GM19238 (cell line): ENCODE measurements at regions not wholly inside any gene's neighbourhood (a gene's known extent, or its start where the extent isn't known, plus 50 kb on each side); places are given as distances from the start of the nearest gene placed in this dataset.
"Not testable (repeated sequence)": the region's sequence is repeated elsewhere in the genome, so short reads cannot be mapped to it uniquely, and the experiment has no call there.

Source experiments
- DNase-seq: peaks from one replicate; pipeline ENCODE4 v3.0.0; 2011; ENCODE audit warnings: low spot score; ENCODE audit not compliant: insufficient read length

- no peak for DNase-seq
These were observed 715.4 kb downstream of the GRXCR1 start for GRCh38 chr4:43607827-43608461.

- no peak for DNase-seq
These were observed 726.7 kb downstream of the GRXCR1 start for GRCh38 chr4:43619219-43619618.

GRCh38 chr4:43637893-43638292 lies 745.4 kb downstream of the GRXCR1 start:
- not testable (repeated sequence) for DNase-seq

- DNase-seq = no peak
These were observed 759.5 kb downstream of the GRXCR1 start for GRCh38 chr4:43651991-43652390.

GRCh38 chr4:43659547-43659946 lies 767.0 kb downstream of the GRXCR1 start:
- DNase-seq = not testable (repeated sequence)

GRCh38 chr4:43672265-43672885 lies 776.2 kb downstream of the KCTD8 start:
- DNase-seq = not testable (repeated sequence)

GRCh38 chr4:43680421-43680820 lies 768.2 kb downstream of the KCTD8 start:
- DNase-seq = no peak

- no peak for DNase-seq
These were observed 766.1 kb downstream of the KCTD8 start for GRCh38 chr4:43682551-43682950.

- no peak for DNase-seq
These were observed 758.5 kb downstream of the KCTD8 start for GRCh38 chr4:43690116-43690515.

GRCh38 chr4:43693876-43694275 lies 754.7 kb downstream of the KCTD8 start:
- DNase-seq = no peak

- no peak for DNase-seq
These were observed 739.2 kb downstream of the KCTD8 start for GRCh38 chr4:43709443-43709842.

GRCh38 chr4:43716721-43717395 lies 731.8 kb downstream of the KCTD8 start:
- DNase-seq = no peak

- DNase-seq = no peak
These were observed 730.2 kb downstream of the KCTD8 start for GRCh38 chr4:43718369-43718768.

- DNase-seq = no peak
These were observed 715.7 kb downstream of the KCTD8 start for GRCh38 chr4:43732829-43733426.

GRCh38 chr4:43742083-43742482 lies 706.5 kb downstream of the KCTD8 start:
- no peak for DNase-seq

- DNase-seq = no peak
These were observed 694.0 kb downstream of the KCTD8 start for GRCh38 chr4:43754566-43754965.

- no peak for DNase-seq
These were observed 691.5 kb downstream of the KCTD8 start for GRCh38 chr4:43757147-43757546.

GRCh38 chr4:43758836-43759235 lies 689.8 kb downstream of the KCTD8 start:
- no peak for DNase-seq

- no peak for DNase-seq
These were observed 685.5 kb downstream of the KCTD8 start for GRCh38 chr4:43763029-43763610.

GRCh38 chr4:43765514-43765913 lies 683.1 kb downstream of the KCTD8 start:
- no peak for DNase-seq

- DNase-seq = no peak
These were observed 682.0 kb downstream of the KCTD8 start for GRCh38 chr4:43766648-43767047.

- DNase-seq = no peak
These were observed 672.2 kb downstream of the KCTD8 start for GRCh38 chr4:43776371-43776770.
